ENCODE measurements at regions not wholly inside any gene's neighbourhood (a gene's known extent, or its start where the extent isn't known, plus 50 kb on each side); places are given as distances from the start of the nearest gene placed in this dataset.
A peak's percentile ranks its signal among the peaks of the same experiment; 100 is the strongest.

GRCh38 chr2:15031745-15032240 lies 399.3 kb downstream of the LRATD1 start:
- TF ChIP-seq CTCF (IDR thresholded peaks at IDR 0.05; ENCODE audit: low read depth, low read length, poor library complexity, severe bottlenecking) (peak; percentile 54), EZH2phosphoT487 (IDR thresholded peaks at IDR 0.05; ENCODE audit: borderline replicate concordance, low read length) (no peak)

All from DOHH2 (cell line).